WTC11 (cell line): ENCODE measurements at regions not wholly inside any gene's neighbourhood (a gene's known extent, or its start where the extent isn't known, plus 50 kb on each side); places are given as distances from the start of the nearest gene placed in this dataset.

ENCODE experiments used
- ATAC-seq: fragments of 200-7000 bp; cut with Tn5 transposase; 2 replicates; pipeline ENCODE4 v1.10.0; 2021; ENCODE audit warnings: mild to moderate bottlenecking, moderate library complexity
- CTCF ChIA-PET: fragments of 300-600 bp; sonication (Branson Sonifier 250); formaldehyde crosslinking; loops from one replicate; lab custom pipeline; 2021; ENCODE audit warnings: antibody characterized with exemption; lab: Charles Lee
- POLR2A ChIA-PET: fragments of 350-600 bp; sonication (Branson Sonifier 250); formaldehyde crosslinking; loops from one replicate; lab custom pipeline; 2021; ENCODE audit warnings: antibody characterized with exemption; lab: Charles Lee
- DNase-seq: peaks from one replicate; pipeline ENCODE4 v3.0.0; 2021; ENCODE audit warnings: low spot score
- H3K27ac Mint-ChIP-seq: 2 replicates; pipeline ENCODE4 v1.8.0; 2021; ENCODE audit warnings: mixed read lengths
- H3K27me3 Mint-ChIP-seq: 2 replicates; pipeline ENCODE4 v1.8.0; 2021; ENCODE audit warnings: low read depth, mild to moderate bottlenecking, moderate library complexity, mixed read lengths
- H3K36me3 Mint-ChIP-seq: 2 replicates; pipeline ENCODE4 v1.8.0; 2021; ENCODE audit warnings: mixed read lengths
- H3K4me1 Mint-ChIP-seq: 2 replicates; pipeline ENCODE4 v1.8.0; 2022; ENCODE audit warnings: mixed read lengths
- H3K4me3 Mint-ChIP-seq: 2 replicates; pipeline ENCODE4 v1.8.0; 2021; ENCODE audit warnings: mild to moderate bottlenecking, moderate library complexity, mixed read lengths
- H3K9me3 Mint-ChIP-seq: 2 replicates; pipeline ENCODE4 v1.8.0; 2021; ENCODE audit warnings: mixed read lengths
- ATF1 ChIP-seq: sonication (generic); formaldehyde crosslinking; IDR thresholded peaks from 2 replicates; pipeline ENCODE4 v1.8.1; 2023; ENCODE audit warnings: mild to moderate bottlenecking, moderate library complexity, missing genetic modification reagents
- ATF2 ChIP-seq: sonication (generic); formaldehyde crosslinking; IDR thresholded peaks from 2 replicates; pipeline ENCODE4 v1.8.1; 2022; ENCODE audit warnings: low read depth, missing genetic modification reagents, borderline replicate concordance
- CBFB ChIP-seq: sonication (generic); formaldehyde crosslinking; IDR thresholded peaks from 2 replicates; pipeline ENCODE4 v1.8.1; 2022; ENCODE audit warnings: mild to moderate bottlenecking, low read depth, missing genetic modification reagents
- CREM ChIP-seq: sonication (generic); formaldehyde crosslinking; IDR thresholded peaks from 2 replicates; pipeline ENCODE4 v1.8.1; 2022; ENCODE audit warnings: mild to moderate bottlenecking, missing genetic modification reagents, moderate library complexity
- E2F4 ChIP-seq: sonication (generic); formaldehyde crosslinking; IDR thresholded peaks from 2 replicates; pipeline ENCODE4 v1.8.1; 2022; ENCODE audit warnings: low read depth, mild to moderate bottlenecking, moderate library complexity, missing genetic modification reagents, borderline replicate concordance
- ELF4 ChIP-seq: sonication (generic); formaldehyde crosslinking; IDR thresholded peaks from 2 replicates; pipeline ENCODE4 v1.8.1; 2022; ENCODE audit warnings: low read depth, mild to moderate bottlenecking, moderate library complexity, missing genetic modification reagents
- EMX1 ChIP-seq: fragments of 250-450 bp; sonication (Bioruptor Pico); IDR thresholded peaks from 2 replicates; pipeline ENCODE4 v1.8.0; 2021; ENCODE audit warnings: mild to moderate bottlenecking
- ERG ChIP-seq: fragments of 250-450 bp; sonication (Bioruptor Pico); IDR thresholded peaks from 2 replicates; pipeline ENCODE4 v1.8.0; 2021; ENCODE audit warnings: mild to moderate bottlenecking
- ETV6 ChIP-seq: sonication (generic); formaldehyde crosslinking; IDR thresholded peaks from 2 replicates; pipeline ENCODE4 v1.8.1; 2022; ENCODE audit warnings: mild to moderate bottlenecking, missing genetic modification reagents
- FOXP4 ChIP-seq: sonication (generic); formaldehyde crosslinking; IDR thresholded peaks from 2 replicates; pipeline ENCODE4 v1.8.0; 2022; ENCODE audit warnings: mild to moderate bottlenecking, missing genetic modification reagents
- HMGA2 ChIP-seq: fragments of 250-450 bp; sonication (Bioruptor Pico); IDR thresholded peaks from 2 replicates; pipeline ENCODE4 v1.4.0; 2021; ENCODE audit warnings: mild to moderate bottlenecking, moderate library complexity
- HMGXB4 ChIP-seq: sonication (generic); formaldehyde crosslinking; IDR thresholded peaks from 2 replicates; pipeline ENCODE4 v1.8.1; 2023; ENCODE audit warnings: mild to moderate bottlenecking, moderate library complexity, missing genetic modification reagents
- NFYB ChIP-seq: sonication (generic); formaldehyde crosslinking; conservative IDR thresholded peaks from 2 replicates; pipeline ENCODE4 v1.8.0; 2022; ENCODE audit warnings: low read depth, missing genetic modification reagents
- NR3C1 ChIP-seq: sonication (generic); formaldehyde crosslinking; conservative IDR thresholded peaks from 2 replicates; pipeline ENCODE4 v1.8.1; 2023; ENCODE audit warnings: low read depth, mild to moderate bottlenecking, missing genetic modification reagents
- PRRX2 ChIP-seq: fragments of 250-450 bp; sonication (Bioruptor Pico); IDR thresholded peaks from 2 replicates; pipeline ENCODE4 v1.8.0; 2021; ENCODE audit warnings: mild to moderate bottlenecking
- RORB ChIP-seq: fragments of 250-450 bp; sonication (Bioruptor Pico); IDR thresholded peaks from 2 replicates; pipeline ENCODE4 v1.9.0; 2021; ENCODE audit warnings: mild to moderate bottlenecking
- SMAD3 ChIP-seq: sonication (generic); formaldehyde crosslinking; IDR thresholded peaks from 2 replicates; pipeline ENCODE4 v1.8.0; 2022; ENCODE audit warnings: missing genetic modification reagents, mild to moderate bottlenecking, borderline replicate concordance
- USF1 ChIP-seq: sonication (generic); formaldehyde crosslinking; IDR thresholded peaks from 2 replicates; pipeline ENCODE4 v1.8.0; 2022; ENCODE audit warnings: mild to moderate bottlenecking, missing genetic modification reagents
- ZNF121 ChIP-seq: sonication (generic); formaldehyde crosslinking; IDR thresholded peaks from 2 replicates; pipeline ENCODE4 v1.8.0; 2023; ENCODE audit warnings: missing genetic modification reagents
- ZNF138 ChIP-seq: sonication (generic); formaldehyde crosslinking; conservative IDR thresholded peaks from 2 replicates; pipeline ENCODE4 v1.8.1; 2022; ENCODE audit warnings: mild to moderate bottlenecking, moderate library complexity, missing genetic modification reagents
- ZNF416 ChIP-seq: fragments of 250-450 bp; sonication (Bioruptor Pico); IDR thresholded peaks from 2 replicates; pipeline ENCODE4 v1.9.0; 2021; ENCODE audit warnings: mild to moderate bottlenecking, inconsistent platforms
- ZSCAN18 ChIP-seq: fragments of 250-450 bp; sonication (Bioruptor Pico); IDR thresholded peaks from 2 replicates; pipeline ENCODE4 v2.1.2; 2022; ENCODE audit warnings: mild to moderate bottlenecking, moderate library complexity

GRCh38 chr6:76587271-76587670, 514.8 kb upstream of the IMPG1 start (continued):
- TF ChIP-seq HMGXB4 (no peak), EMX1 (CRISPR knock-in tag) (no peak), CREM (CRISPR knock-in tag) (no peak), RORB (CRISPR knock-in tag) (no peak), E2F4 (CRISPR knock-in tag) (no peak), ZNF416 (CRISPR knock-in tag) (no peak), ZSCAN18 (CRISPR knock-in tag) (no peak)

- ATAC-seq = no peak
- ChIA-PET CTCF (no interaction called here), POLR2A (no interaction called here)
- H3K9me3 Mint-ChIP-seq = no peaks in the 10 kb centered on the region
- peaks cover 4% of the 10 kb centered on the region for H3K36me3 Mint-ChIP-seq
- H3K4me1 Mint-ChIP-seq = peaks cover 26% of the 10 kb centered on the region
- no peak for DNase-seq
- no peaks in the 10 kb centered on the region for H3K27me3 Mint-ChIP-seq
- no peak for TF ChIP-seq ELF4 (CRISPR knock-in tag)
- no peak for TF ChIP-seq ZNF416 (CRISPR knock-in tag)
- peak overlapping the region; percentile 32 for H3K27ac Mint-ChIP-seq
- H3K4me3 Mint-ChIP-seq = no peak overlapping the region
Measured at GRCh38 chr6:76584121-76584520, 511.7 kb upstream of the IMPG1 start.

- CTCF ChIA-PET = interaction anchor here (1.5 kb wide), 1 partner anchor 686 kb away, joined by 5 read pairs; no protein-coding TSS in a partner anchor
- H3K4me1 Mint-ChIP-seq = peaks cover 50% of the 10 kb centered on the region
- H3K4me3 Mint-ChIP-seq = no peak overlapping the region
- no peaks in the 10 kb centered on the region for H3K36me3 Mint-ChIP-seq
- H3K27ac Mint-ChIP-seq = peak overlapping the region; percentile 35; the same call in 1 of the 2 replicates
- POLR2A ChIA-PET = no interaction called here
- ATAC-seq (peak; percentile 41), DNase-seq (no peak)
- no peaks in the 10 kb centered on the region for H3K9me3 Mint-ChIP-seq
- H3K27me3 Mint-ChIP-seq = no peaks in the 10 kb centered on the region
- no peak for TF ChIP-seq USF1 (CRISPR knock-in tag)
- TF ChIP-seq, all 79 proteins: peak for 0
Measured at GRCh38 chr6:76578746-76579145, 506.3 kb upstream of the IMPG1 start.

GRCh38 chr6:76574746-76575145, 502.3 kb upstream of the IMPG1 start:
- H3K4me1 Mint-ChIP-seq = peaks cover 65% of the 10 kb centered on the region
- ChIA-PET POLR2A (no interaction called here), CTCF (no interaction called here)
- H3K27me3 Mint-ChIP-seq = no peaks in the 10 kb centered on the region
- peak overlapping the region; percentile 5 for H3K4me3 Mint-ChIP-seq
- no peaks in the 10 kb centered on the region for H3K9me3 Mint-ChIP-seq
- peak overlapping the region; percentile 65 for H3K27ac Mint-ChIP-seq
- ATAC-seq (peak; percentile 39; the same call in 1 of the 2 replicates), DNase-seq (no peak)
- no peaks in the 10 kb centered on the region for H3K36me3 Mint-ChIP-seq
- TF ChIP-seq ZNF121 (CRISPR knock-in tag) (no peak), ETV6 (CRISPR knock-in tag) (no peak), FOXP4 (CRISPR knock-in tag) (no peak), ERG (CRISPR knock-in tag) (no peak), PRRX2 (CRISPR knock-in tag) (no peak), SMAD3 (CRISPR knock-in tag) (no peak), HMGA2 (CRISPR knock-in tag) (no peak), ATF2 (no peak), NR3C1 (CRISPR knock-in tag) (no peak), CBFB (CRISPR knock-in tag) (no peak), NFYB (no peak), ATF1 (no peak), ZNF138 (CRISPR knock-in tag) (no peak)
